CD4-positive, alpha-beta T cell treated with Interferon gamma for 1 hour (primary cell): ENCODE measurements at regions not wholly inside any gene's neighbourhood (a gene's known extent, or its start where the extent isn't known, plus 50 kb on each side); places are given as distances from the start of the nearest gene placed in this dataset.

Source experiments
- DNase-seq: peaks from one replicate; pipeline ENCODE4 v3.0.0-alpha.2; 2020

GRCh38 chr2:125070726-125071505 lies 1045.8 kb downstream of the CNTNAP5 start:
- DNase-seq, result no peak

GRCh38 chr2:125073440-125073839 lies 1048.4 kb downstream of the CNTNAP5 start:
- no peak for DNase-seq

DNA sequence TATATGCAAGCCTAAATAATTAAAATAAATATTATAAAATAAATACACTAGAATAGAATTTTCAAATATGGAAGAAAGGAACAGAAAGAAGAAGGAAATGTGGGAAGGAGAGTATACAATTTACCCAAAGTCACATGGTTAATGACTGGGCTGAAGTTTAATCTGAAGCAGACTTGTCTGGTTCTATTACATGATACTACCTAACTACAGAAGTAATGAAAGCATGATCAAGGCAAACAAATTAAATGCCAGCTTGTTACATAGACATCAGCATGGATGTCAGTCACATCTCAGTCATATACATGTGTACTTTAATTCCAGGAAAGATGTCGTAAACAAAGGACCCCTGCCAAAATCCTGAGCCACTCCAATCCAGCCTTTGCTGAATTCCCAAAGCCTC lies 1060.8 kb downstream of the CNTNAP5 start:
- DNase-seq, result no peak

DNA sequence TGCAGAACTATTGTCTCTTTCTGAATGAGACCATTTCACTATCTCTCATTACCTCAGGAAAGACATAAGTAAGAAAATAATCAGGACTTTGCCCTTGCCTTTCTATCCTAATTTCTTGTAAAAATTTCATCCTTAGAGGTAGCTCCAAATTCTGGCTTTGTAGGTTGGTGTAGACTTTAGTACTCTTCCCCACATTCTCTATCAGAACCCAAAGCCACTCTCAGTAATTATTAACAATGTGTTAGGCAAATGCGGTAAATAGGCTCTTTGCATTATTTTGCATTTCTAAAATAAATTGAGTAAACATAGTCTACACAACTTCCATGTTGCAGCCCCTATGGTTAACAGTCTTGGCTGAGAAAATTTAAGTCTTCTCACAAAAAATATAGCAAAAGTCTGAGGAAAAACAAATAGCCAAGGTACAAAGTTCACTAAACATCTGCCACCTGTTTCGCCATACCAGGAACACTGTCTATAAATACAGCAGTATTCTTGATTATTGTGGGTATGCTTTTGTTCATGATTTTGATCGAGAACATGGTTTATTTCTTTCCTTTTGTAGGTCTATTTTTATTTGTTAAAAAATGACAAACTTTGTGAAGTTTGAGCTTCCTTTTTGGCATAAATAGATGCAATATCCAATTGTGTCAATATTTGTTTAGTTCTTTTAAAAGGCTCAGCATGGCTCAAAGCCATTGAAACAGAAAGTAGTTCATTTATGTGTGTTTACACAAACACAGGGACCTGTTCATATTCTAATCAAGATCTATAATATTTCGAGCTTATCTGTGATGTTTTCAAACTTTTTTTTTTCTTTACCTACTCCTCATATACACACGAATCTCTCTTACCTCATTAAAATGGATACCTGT lies 1061.5 kb downstream of the CNTNAP5 start:
- no peak for DNase-seq

- no peak for DNase-seq
Measured at GRCh38 chr2:125092276-125093009, 1067.4 kb downstream of the CNTNAP5 start.

- DNase-seq, result no peak
Measured at GRCh38 chr2:125095826-125096225, 1070.7 kb downstream of the CNTNAP5 start.

GRCh38 chr2:125106710-125107109 lies 1081.6 kb downstream of the CNTNAP5 start:
- no peak for DNase-seq

GRCh38 chr2:125107446-125107845 lies 1082.4 kb downstream of the CNTNAP5 start:
- no peak for DNase-seq

DNA sequence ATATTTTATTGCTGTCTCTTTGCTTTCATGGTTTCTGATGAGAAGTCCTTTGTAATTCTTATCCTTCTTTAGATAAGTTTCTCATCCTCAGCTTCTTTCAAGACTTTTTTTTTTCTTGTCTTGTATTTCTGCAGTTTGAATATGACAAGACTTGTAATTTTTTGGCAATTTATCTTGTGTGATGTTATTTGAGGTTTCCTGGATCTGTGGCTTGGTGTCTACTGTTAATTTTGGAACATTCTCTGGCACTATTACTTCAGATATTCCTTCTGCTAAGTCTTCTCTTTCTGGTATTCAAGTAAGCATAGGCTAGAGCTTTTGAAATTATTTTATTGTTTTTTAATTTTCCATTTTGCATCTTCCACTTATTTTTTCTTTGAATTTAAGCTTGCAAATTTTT lies 1083.2 kb downstream of the CNTNAP5 start:
- DNase-seq, result no peak

- no peak for DNase-seq
Measured at GRCh38 chr2:125125902-125126301, 1100.8 kb downstream of the CNTNAP5 start.

GRCh38 chr2:125160947-125161346 lies 1135.9 kb downstream of the CNTNAP5 start:
- no peak for DNase-seq

DNA sequence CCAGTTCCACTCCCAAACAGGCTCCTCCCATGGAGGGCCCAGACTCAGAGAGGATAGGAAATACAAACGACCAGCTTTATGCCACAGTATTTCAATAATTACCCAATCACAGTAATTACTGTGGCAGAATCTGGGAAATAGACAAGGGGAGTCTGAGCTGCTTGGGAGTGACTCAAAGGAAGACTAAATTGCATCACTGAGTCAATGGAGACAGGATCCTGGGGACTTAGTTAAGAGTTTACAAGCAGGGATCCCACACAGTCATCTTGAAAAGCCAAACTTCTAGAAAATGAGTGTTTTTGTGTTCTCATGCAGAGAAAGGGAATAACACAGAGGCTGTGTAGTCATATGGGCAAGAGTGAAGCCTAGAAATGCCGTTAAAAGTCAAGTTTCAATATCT lies 1142.1 kb downstream of the CNTNAP5 start:
- no peak for DNase-seq

GRCh38 chr2:125167820-125168219 lies 1142.7 kb downstream of the CNTNAP5 start:
- no peak for DNase-seq

DNA sequence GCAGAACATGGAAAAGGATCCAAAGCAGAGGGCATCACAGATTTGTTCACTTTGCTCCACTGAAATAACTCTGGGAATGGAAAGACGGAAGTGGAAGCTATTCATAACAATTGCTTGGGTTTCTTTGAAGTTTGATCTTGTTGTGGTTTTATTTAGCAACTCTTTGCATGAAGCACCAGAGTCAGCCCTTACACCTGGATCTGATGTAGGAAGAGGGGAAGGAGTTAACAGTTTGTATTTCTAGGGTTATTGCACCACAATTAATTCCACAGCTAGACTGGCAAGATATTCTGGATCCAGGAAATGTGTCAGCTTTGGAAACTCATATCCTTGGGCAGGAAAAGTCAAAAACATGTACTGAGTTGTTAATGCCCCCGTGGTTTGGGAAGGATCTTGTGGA lies 1143.4 kb downstream of the CNTNAP5 start:
- no peak for DNase-seq

DNA sequence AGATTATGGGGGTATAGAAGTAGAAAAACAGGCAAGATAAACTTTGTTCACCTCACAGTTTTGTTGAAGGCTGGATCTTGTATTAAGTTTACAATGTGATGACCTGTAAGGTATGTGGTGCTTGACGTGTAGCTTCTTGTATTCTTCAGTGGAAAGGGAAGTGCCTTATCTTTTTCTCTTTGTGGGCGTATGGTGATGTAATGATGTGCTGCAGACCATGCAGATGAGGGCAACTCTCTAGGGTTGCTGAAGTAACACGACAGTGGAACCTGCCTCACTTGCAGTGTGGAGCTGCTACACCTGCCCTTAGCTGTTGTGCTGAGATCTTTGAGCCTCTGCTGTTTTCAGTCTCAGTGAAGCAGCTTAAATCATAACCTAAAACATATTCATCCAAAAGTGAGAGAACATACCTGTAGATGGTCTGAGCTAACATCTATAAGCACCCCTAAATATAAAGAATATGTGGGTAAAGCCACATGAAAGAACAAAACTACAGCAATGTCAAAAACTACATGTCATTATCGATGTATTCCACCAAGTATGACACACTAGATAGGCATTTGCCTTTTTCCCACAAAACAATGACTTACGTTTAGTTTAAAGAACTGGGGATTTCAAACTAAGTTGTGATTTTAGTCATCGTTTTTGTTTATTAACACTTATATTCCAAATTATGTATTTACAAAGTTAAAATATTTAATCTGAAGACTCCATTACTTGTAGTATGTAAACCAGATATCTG lies 1144.1 kb downstream of the CNTNAP5 start:
- no peak for DNase-seq

DNA sequence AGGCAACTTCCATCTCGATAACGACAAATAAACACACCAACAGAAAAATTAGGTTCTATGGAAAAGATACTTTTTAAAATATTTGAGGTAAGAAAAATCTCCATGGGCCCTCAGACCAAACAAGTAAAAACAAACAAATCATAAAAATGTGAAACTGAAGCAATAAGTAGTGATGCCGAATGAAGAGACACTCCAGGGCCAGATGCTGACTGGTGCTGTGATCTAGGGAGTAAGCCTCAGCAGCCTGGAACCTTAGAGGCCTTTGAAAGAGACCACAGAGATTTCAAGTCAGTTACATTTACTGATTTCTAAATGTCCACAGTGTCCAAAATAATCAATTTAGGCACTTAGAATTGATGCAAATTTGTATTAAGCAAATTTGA lies 1144.7 kb downstream of the CNTNAP5 start:
- DNase-seq, result no peak

DNA sequence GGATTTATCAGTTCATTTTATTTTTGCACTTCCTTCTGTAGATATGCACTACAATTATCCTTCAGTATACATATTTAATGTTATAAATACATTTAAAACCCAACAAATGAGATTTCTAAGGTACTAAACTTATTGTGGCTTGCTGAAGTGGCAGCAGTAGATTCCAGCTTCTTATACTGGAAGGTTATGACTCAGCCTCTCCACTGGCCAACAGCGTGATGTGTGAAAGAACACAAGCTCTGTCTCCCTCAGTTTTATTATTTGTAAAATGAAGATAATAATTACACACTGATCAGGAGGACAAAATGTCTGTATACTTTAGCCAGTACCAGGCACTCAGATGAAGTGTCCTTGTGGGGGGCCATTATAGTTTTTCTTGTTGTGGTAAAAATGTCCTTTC lies 1147.1 kb downstream of the CNTNAP5 start:
- DNase-seq, result no peak

GRCh38 chr2:125175415-125175814 lies 1150.3 kb downstream of the CNTNAP5 start:
- no peak for DNase-seq

DNA sequence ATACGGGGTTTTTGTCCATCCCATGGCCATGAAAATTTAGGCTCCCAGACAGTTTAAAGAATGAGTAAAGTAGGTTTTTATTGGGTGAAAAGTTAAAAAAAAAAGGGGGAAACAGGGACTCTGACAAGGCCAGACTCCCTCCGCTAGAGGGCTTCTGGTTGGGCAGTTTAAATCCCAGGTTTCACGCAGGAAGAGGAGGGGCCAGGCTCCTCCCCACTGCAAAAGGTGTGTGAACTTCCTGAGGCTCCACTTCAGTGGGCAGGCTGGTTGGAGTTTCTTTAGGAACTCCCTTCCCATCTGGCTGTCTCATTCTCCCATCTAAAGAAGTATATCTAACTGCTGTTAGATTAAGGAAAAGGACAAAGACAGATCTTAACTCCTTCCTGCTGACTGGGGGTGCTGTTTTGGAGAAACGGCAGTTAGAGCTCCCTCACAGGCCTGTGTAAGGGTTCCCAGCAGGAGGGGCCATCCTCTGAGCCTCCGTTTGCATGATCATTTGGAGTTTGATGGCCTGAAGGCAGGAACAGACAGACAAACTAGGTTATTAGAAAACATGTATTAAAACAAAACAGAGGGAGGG lies 1160.7 kb downstream of the CNTNAP5 start:
- DNase-seq, result no peak

DNA sequence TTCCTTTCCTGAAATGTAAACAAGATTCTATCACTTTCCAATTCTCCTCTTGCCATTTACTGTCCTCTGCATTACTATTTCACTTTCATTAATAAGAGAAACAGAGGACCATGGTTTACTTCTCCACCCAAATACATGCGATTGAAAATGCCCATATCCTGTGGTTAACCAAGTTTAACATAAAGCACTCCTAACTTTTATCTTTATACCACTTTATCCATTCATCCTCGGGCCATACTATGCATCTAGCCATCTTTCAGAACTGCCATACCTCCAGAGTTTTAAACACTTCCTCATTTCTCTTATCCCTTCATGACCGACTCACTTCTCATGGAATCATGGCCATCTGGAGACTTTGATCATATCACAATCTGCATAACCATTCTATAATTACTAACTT lies 1182.3 kb downstream of the CNTNAP5 start:
- DNase-seq, result no peak

DNA sequence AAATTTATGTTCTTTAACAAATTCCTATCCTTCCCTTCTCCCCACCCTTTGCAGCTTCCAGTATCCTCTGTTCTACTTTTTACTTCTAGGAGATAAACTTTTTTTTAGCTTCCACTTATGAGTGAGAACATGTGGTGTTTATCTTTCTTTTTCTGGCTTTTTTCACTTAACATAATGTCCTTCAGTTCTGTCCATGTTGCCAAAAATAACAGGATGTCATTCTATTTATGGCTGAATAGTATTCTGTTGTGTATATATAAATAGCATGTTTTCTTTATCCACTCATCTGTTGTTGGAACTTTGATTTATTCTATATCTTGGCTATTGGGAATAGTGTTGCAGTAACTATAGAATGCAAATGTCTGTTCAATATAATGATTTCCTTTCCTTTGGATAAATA lies 1191.2 kb downstream of the CNTNAP5 start:
- DNase-seq, result no peak

DNA sequence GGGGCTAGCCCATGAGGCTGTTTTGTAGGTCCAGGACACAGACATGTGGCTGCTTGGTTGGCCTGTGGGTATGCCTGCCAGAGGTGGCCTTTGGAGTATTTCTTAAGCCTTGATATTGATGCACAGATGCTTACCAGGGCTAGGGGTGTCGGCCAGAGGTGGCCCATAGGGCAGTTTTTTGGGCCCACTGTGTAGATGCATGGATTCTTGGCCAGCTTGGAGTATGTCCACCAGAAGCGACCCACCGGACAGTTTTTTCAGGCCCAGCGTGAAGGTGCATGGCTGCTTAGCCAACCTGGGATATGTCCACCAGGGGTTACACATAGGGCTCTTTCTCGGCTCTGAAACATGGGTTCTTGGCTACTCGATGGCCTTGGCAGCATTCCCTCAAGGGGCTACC lies 1199.1 kb downstream of the CNTNAP5 start:
- DNase-seq, result no peak
